ENCODE measurements at regions not wholly inside any gene's neighbourhood (a gene's known extent, or its start where the extent isn't known, plus 50 kb on each side); places are given as distances from the start of the nearest gene placed in this dataset.

GRCh38 chr7:85415743-85416142, 228.9 kb upstream of the SEMA3D start:
- Histone ChIP-seq H3K27me3 (ENCODE audit: control insufficient read depth in 3 of 3, insufficient read depth in 3 of 3, low read length in 2 of 3) (no peaks in the 10 kb centered on the region), H3K9ac (ENCODE audit: insufficient read depth in 1 of 2, low read length in 2 of 2) (no peak overlapping the region), H3K4me1 (ENCODE audit: control insufficient read depth in 5 of 5, insufficient read depth in 5 of 5, low read length in 5 of 5) (peaks cover 0 to 6% (median 0%) of the 10 kb centered on the region in 5 donors), H3K36me3 (ENCODE audit: control insufficient read depth in 4 of 4, insufficient read depth in 4 of 4, low read length in 4 of 4) (no peaks in the 10 kb centered on the region), H3K27ac (ENCODE audit: low read depth in 1 of 2, low read length in 1 of 2) (no peak overlapping the region), H3K4me3 (no peak overlapping the region), H3K9me3 (ENCODE audit: control insufficient read depth in 4 of 4, insufficient read depth in 3 of 4, low read length in 3 of 4) (no peaks in the 10 kb centered on the region)
- ATAC-seq (ENCODE audit: insufficient read depth, low FRiP score) (no peak), DNase-seq (no peak)
- TF ChIP-seq, protein P1, sequence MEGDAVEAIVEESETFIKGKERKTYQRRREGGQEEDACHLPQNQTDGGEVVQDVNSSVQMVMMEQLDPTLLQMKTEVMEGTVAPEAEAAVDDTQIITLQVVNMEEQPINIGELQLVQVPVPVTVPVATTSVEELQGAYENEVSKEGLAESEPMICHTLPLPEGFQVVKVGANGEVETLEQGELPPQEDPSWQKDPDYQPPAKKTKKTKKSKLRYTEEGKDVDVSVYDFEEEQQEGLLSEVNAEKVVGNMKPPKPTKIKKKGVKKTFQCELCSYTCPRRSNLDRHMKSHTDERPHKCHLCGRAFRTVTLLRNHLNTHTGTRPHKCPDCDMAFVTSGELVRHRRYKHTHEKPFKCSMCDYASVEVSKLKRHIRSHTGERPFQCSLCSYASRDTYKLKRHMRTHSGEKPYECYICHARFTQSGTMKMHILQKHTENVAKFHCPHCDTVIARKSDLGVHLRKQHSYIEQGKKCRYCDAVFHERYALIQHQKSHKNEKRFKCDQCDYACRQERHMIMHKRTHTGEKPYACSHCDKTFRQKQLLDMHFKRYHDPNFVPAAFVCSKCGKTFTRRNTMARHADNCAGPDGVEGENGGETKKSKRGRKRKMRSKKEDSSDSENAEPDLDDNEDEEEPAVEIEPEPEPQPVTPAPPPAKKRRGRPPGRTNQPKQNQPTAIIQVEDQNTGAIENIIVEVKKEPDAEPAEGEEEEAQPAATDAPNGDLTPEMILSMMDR (IDR thresholded peaks at IDR 0.05; ENCODE audit: control extremely low read depth, extremely low read depth): no peak
- 59 to 84% methylated on average over 1 of the region's 1 CpG for WGBS, 2 donors

- no peaks in the 10 kb centered on the region for H3K27me3 ChIP-seq (ENCODE audit: control insufficient read depth in 3 of 3, insufficient read depth in 3 of 3, low read length in 2 of 3)
- ATAC-seq (ENCODE audit: insufficient read depth, low FRiP score): no peak
- H3K36me3 ChIP-seq (ENCODE audit: control insufficient read depth in 4 of 4, insufficient read depth in 4 of 4, low read length in 4 of 4): no peaks in the 10 kb centered on the region
- H3K4me3 ChIP-seq: no peak overlapping the region
- TF ChIP-seq, protein P1 (IDR thresholded peaks at IDR 0.05; ENCODE audit: control extremely low read depth, extremely low read depth): no peak
- H3K4me1 ChIP-seq (ENCODE audit: control insufficient read depth in 5 of 5, insufficient read depth in 5 of 5, low read length in 5 of 5): peaks cover 0 to 6% (median 0%) of the 10 kb centered on the region in 5 donors
- no peaks in the 10 kb centered on the region for H3K9me3 ChIP-seq (ENCODE audit: control insufficient read depth in 4 of 4, insufficient read depth in 3 of 4, low read length in 3 of 4)
- no peak overlapping the region for H3K9ac ChIP-seq (ENCODE audit: insufficient read depth in 1 of 2, low read length in 2 of 2)
- no peak overlapping the region for H3K27ac ChIP-seq (ENCODE audit: low read depth in 1 of 2, low read length in 1 of 2)
- 82 to 90% methylated on average over 6 of the region's 6 CpGs for WGBS, 2 donors
- no peak for DNase-seq
These were observed 226.9 kb upstream of the SEMA3D start for GRCh38 chr7:85413718-85414117.

DNA sequence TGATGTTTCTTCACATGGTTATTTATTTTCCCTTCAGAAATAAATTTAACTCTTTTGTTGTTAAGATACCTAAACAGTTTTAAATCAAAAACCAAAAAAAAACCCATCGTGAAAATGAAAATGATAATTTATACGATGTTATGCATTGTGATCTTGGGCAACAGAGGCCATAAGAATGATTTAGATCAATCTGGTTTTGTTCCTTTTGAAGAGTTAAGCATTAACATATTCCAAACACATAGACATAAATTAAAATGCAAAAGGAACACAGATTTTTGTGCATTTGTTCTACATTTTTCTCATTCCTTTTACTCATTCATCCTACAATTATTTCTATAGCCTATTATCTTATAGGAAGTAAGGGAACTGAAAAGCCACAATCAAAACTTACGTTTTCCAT, 226.1 kb upstream of the SEMA3D start:
- ATAC-seq (ENCODE audit: insufficient read depth, low FRiP score): no peak
- TF ChIP-seq, protein P1 (IDR thresholded peaks at IDR 0.05; ENCODE audit: control extremely low read depth, extremely low read depth): no peak
- no peaks in the 10 kb centered on the region for H3K9me3 ChIP-seq (ENCODE audit: control insufficient read depth in 4 of 4, insufficient read depth in 3 of 4, low read length in 3 of 4)
- no peaks in the 10 kb centered on the region for H3K27me3 ChIP-seq (ENCODE audit: control insufficient read depth in 3 of 3, insufficient read depth in 3 of 3, low read length in 2 of 3)
- H3K4me1 ChIP-seq (ENCODE audit: control insufficient read depth in 5 of 5, insufficient read depth in 5 of 5, low read length in 5 of 5): peaks cover 0 to 6% (median 0%) of the 10 kb centered on the region in 5 donors
- no peak overlapping the region for H3K9ac ChIP-seq (ENCODE audit: insufficient read depth in 1 of 2, low read length in 2 of 2)
- no peak for DNase-seq
- 85 to 93% methylated on average over 3 of the region's 3 CpGs for WGBS, 2 donors
- H3K36me3 ChIP-seq (ENCODE audit: control insufficient read depth in 4 of 4, insufficient read depth in 4 of 4, low read length in 4 of 4): no peaks in the 10 kb centered on the region
- H3K27ac ChIP-seq (ENCODE audit: low read depth in 1 of 2, low read length in 1 of 2): no peak overlapping the region
- H3K4me3 ChIP-seq: no peak overlapping the region

- Histone ChIP-seq H3K4me1 (ENCODE audit: control insufficient read depth in 5 of 5, insufficient read depth in 5 of 5, low read length in 5 of 5) (peaks cover 0 to 6% (median 0%) of the 10 kb centered on the region in 5 donors), H3K36me3 (ENCODE audit: control insufficient read depth in 4 of 4, insufficient read depth in 4 of 4, low read length in 4 of 4) (no peaks in the 10 kb centered on the region), H3K27ac (ENCODE audit: low read depth in 1 of 2, low read length in 1 of 2) (no peak overlapping the region), H3K27me3 (ENCODE audit: control insufficient read depth in 3 of 3, insufficient read depth in 3 of 3, low read length in 2 of 3) (no peaks in the 10 kb centered on the region), H3K9me3 (ENCODE audit: control insufficient read depth in 4 of 4, insufficient read depth in 3 of 4, low read length in 3 of 4) (no peaks in the 10 kb centered on the region), H3K4me3 (no peak overlapping the region), H3K9ac (ENCODE audit: insufficient read depth in 1 of 2, low read length in 2 of 2) (no peak overlapping the region)
- ATAC-seq (ENCODE audit: insufficient read depth, low FRiP score) (no peak), DNase-seq (peak in 1 of 3 donors; percentile 4)
- TF ChIP-seq, protein P1 (IDR thresholded peaks at IDR 0.05; ENCODE audit: control extremely low read depth, extremely low read depth): no peak
- 75 to 84% methylated on average over 3 of the region's 3 CpGs for WGBS, 2 donors
These were observed 220.5 kb upstream of the SEMA3D start for GRCh38 chr7:85407391-85407790.
